ENCODE measurements at regions not wholly inside any gene's neighbourhood (a gene's known extent, or its start where the extent isn't known, plus 50 kb on each side); places are given as distances from the start of the nearest gene placed in this dataset.

DNA sequence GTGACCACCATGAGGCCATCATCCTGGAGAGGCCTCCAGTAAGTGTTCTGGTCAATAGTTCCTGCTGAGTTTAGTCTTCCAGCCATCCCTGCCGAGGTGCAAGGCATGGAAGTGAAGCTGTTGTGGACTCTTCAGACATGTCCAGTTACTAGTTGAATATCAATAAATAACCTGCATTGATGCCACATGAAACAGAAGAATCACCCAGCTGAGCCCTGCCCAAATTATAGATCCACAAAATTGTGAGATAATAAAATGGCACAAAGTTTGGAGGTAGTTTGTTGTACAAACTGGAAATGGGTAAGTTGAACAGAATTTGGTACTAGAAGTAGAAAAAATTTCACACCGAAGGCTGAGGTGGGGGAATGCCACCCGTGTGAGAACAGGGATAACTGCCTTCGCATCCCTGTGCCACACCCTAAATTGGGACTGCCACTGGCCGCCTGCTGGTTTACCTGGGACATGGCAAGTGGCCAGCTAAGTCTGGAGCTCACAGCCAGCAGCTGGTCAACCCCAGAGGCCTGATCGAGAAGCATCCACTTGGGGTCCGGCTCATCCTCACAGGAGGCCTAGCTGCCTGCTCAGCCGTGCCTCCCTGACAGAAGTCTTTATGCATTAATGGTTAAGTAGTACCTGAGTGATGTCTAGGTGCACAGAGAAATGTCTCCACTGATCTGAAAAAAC is 184.5 kb downstream of the SPRY1 start:
- no peaks in the 10 kb centered on the region for H3K27me3 ChIP-seq (ENCODE audit: control insufficient read depth in 2 of 2, insufficient read depth in 2 of 2, low read length in 2 of 2)
- H3K4me3 ChIP-seq (ENCODE audit: low read length in 2 of 2): no peak overlapping the region
- no peak overlapping the region for H3K9ac ChIP-seq (ENCODE audit: low read depth in 1 of 2, low read length in 2 of 2)
- no peak overlapping the region for H3K27ac ChIP-seq (ENCODE audit: low read depth in 2 of 2, low read length in 2 of 2)
- H3K36me3 ChIP-seq (ENCODE audit: control insufficient read depth in 2 of 2, insufficient read depth in 2 of 2, low read length in 2 of 2): no peaks in the 10 kb centered on the region
- H3K4me1 ChIP-seq (ENCODE audit: control insufficient read depth in 2 of 2, insufficient read depth in 2 of 2, low read length in 2 of 2): no peaks in the 10 kb centered on the region
- peaks cover 0 to 4% of the 10 kb centered on the region in 2 donors for H3K9me3 ChIP-seq (ENCODE audit: control insufficient read depth in 2 of 2, low read length in 2 of 2)

DNA sequence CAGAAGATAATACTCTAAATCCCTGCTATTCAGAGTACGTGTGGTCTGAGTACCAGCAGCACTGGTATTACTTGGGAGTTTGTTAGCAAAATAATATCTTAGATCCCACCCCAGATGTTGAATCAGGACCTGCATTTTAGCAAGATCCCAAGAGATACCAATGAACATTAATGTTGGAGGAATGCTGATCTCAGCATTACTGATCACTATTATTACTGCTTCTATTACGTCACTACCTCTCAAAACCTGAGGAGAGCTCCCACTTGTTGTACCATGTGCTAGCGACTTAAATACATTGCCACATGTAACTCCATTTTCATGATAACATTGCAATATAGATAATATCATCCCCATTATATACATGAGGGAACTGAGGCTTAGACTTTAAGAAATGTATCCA is 185.2 kb downstream of the SPRY1 start:
- H3K4me1 ChIP-seq (ENCODE audit: control insufficient read depth in 2 of 2, insufficient read depth in 2 of 2, low read length in 2 of 2): no peaks in the 10 kb centered on the region
- H3K9ac ChIP-seq (ENCODE audit: low read depth in 1 of 2, low read length in 2 of 2): no peak overlapping the region
- no peaks in the 10 kb centered on the region for H3K27me3 ChIP-seq (ENCODE audit: control insufficient read depth in 2 of 2, insufficient read depth in 2 of 2, low read length in 2 of 2)
- no peaks in the 10 kb centered on the region for H3K36me3 ChIP-seq (ENCODE audit: control insufficient read depth in 2 of 2, insufficient read depth in 2 of 2, low read length in 2 of 2)
- H3K4me3 ChIP-seq (ENCODE audit: low read length in 2 of 2): no peak overlapping the region
- H3K27ac ChIP-seq (ENCODE audit: low read depth in 2 of 2, low read length in 2 of 2): no peak overlapping the region
- H3K9me3 ChIP-seq (ENCODE audit: control insufficient read depth in 2 of 2, low read length in 2 of 2): peaks cover 0 to 4% of the 10 kb centered on the region in 2 donors

DNA sequence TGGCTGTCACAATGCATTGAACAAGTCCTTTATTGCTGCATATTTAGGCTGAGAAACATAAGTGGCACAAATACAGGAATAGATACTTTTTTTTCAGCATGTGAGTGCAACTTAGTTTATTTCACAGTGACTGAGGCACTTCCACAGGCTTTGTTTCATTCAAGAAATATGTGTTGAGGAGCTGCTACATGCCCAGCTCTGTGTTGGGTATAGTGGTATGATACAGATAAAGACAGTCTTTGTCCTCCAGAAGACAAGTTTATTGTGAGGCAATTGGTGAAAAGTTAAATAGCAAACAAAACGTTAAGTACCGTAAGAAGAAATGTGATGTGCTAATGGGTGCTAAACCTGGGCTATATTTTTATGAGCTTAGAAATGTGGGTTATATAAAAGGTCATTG is 186.4 kb downstream of the SPRY1 start:
- Histone ChIP-seq H3K9me3 (ENCODE audit: control insufficient read depth in 2 of 2, low read length in 2 of 2) (peaks cover 0 to 4% of the 10 kb centered on the region in 2 donors), H3K36me3 (ENCODE audit: control insufficient read depth in 2 of 2, insufficient read depth in 2 of 2, low read length in 2 of 2) (no peaks in the 10 kb centered on the region), H3K27ac (ENCODE audit: low read depth in 2 of 2, low read length in 2 of 2) (no peak overlapping the region), H3K9ac (ENCODE audit: low read depth in 1 of 2, low read length in 2 of 2) (no peak overlapping the region), H3K4me1 (ENCODE audit: control insufficient read depth in 2 of 2, insufficient read depth in 2 of 2, low read length in 2 of 2) (peaks cover 0 to 10% of the 10 kb centered on the region in 2 donors), H3K27me3 (ENCODE audit: control insufficient read depth in 2 of 2, insufficient read depth in 2 of 2, low read length in 2 of 2) (no peaks in the 10 kb centered on the region), H3K4me3 (ENCODE audit: low read length in 2 of 2) (no peak overlapping the region)

DNA sequence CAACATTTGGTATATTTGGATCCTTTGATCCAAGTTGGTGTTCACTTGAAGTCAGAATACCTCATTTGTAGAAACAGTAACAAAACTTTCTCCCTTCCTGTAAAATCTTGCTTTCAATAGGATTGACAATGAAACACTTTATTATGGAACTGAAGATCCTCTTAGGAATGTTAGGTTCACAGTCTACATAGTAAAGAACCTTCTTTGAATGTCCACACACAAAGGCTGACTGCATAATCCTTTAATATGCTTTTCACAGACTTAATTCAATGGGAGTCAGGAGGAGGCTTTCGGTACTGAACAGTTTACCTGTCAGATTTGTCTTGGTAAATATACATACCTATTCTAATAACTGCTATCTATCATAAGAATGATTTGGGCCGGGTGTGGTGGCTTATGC is 188.5 kb downstream of the SPRY1 start:
- Histone ChIP-seq H3K36me3 (ENCODE audit: control insufficient read depth in 2 of 2, insufficient read depth in 2 of 2, low read length in 2 of 2) (no peaks in the 10 kb centered on the region), H3K9ac (ENCODE audit: low read depth in 1 of 2, low read length in 2 of 2) (no peak overlapping the region), H3K27me3 (ENCODE audit: control insufficient read depth in 2 of 2, insufficient read depth in 2 of 2, low read length in 2 of 2) (no peaks in the 10 kb centered on the region), H3K9me3 (ENCODE audit: control insufficient read depth in 2 of 2, low read length in 2 of 2) (peaks cover 0 to 4% of the 10 kb centered on the region in 2 donors), H3K27ac (ENCODE audit: low read depth in 2 of 2, low read length in 2 of 2) (no peak overlapping the region), H3K4me1 (ENCODE audit: control insufficient read depth in 2 of 2, insufficient read depth in 2 of 2, low read length in 2 of 2) (peaks cover 7 to 22% of the 10 kb centered on the region in 2 donors), H3K4me3 (ENCODE audit: low read length in 2 of 2) (no peak overlapping the region)

DNA sequence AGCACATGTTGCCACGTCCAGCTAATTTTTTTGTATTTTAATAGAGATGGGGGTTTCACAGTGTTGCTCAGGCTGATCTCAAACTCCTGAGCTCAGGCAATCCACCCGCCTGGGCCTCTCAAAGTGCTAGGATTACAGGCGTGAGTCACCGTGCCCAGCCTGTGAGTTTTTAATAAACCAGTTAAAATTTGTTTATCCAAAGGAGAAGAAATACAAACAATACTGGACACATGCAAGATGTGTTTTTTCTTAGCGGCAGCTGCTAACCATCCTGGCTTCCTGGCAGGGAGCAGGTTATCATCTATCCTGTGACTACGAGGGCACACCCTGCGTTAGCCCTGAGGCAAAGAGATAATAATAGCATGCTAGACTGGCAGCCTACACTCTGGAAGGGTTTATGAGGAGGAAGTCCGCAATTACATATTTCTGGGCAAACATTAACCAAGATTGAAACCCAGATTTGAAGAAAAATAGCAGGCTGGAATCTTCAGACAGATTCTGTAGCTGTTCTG is 191.4 kb downstream of the SPRY1 start:
- no peaks in the 10 kb centered on the region for H3K9me3 ChIP-seq (ENCODE audit: control insufficient read depth in 2 of 2, low read length in 2 of 2)
- no peaks in the 10 kb centered on the region for H3K36me3 ChIP-seq (ENCODE audit: control insufficient read depth in 2 of 2, insufficient read depth in 2 of 2, low read length in 2 of 2)
- H3K4me1 ChIP-seq (ENCODE audit: control insufficient read depth in 2 of 2, insufficient read depth in 2 of 2, low read length in 2 of 2): peaks cover 7 to 22% of the 10 kb centered on the region in 2 donors
- H3K4me3 ChIP-seq (ENCODE audit: low read length in 2 of 2): peak overlapping the region; percentile 14 to 29
- H3K27me3 ChIP-seq (ENCODE audit: control insufficient read depth in 2 of 2, insufficient read depth in 2 of 2, low read length in 2 of 2): no peaks in the 10 kb centered on the region
- peak overlapping the region; percentile 80 to 90 for H3K27ac ChIP-seq (ENCODE audit: low read depth in 2 of 2, low read length in 2 of 2)
- peak overlapping the region in 1 of 2 donors; percentile 23 for H3K9ac ChIP-seq (ENCODE audit: low read depth in 1 of 2, low read length in 2 of 2)

DNA sequence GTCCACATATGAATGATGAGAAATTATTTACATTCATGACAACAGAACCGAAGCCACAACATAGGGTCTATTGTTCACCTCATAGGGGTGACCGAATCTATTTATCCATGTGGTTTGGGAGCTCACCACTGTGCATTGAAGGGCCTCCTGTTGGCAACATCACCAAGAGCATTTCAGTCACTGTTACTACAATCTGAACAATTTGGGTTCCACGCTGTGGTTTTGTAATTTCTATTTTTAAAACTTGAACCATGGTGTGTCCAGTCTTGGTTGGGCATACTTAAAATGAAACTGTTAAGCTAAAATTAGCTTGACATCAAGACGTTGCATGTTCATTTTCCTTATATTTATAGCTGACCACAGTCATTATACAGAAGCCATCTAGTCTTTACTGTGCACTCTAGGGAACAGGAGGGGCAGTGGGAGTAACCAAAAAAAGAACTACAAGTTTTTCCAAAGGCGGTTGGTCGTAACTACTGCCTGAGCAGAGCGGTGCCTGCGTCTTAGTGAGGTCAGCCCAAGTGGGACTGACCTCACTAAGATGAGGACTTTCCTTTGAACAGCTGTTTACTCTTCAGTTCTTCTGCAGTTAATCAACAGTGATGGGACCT is 192.1 kb downstream of the SPRY1 start:
- peak overlapping the region; percentile 14 to 29 for H3K4me3 ChIP-seq (ENCODE audit: low read length in 2 of 2)
- no peaks in the 10 kb centered on the region for H3K9me3 ChIP-seq (ENCODE audit: control insufficient read depth in 2 of 2, low read length in 2 of 2)
- peak overlapping the region in 1 of 2 donors; percentile 23 for H3K9ac ChIP-seq (ENCODE audit: low read depth in 1 of 2, low read length in 2 of 2)
- no peaks in the 10 kb centered on the region for H3K36me3 ChIP-seq (ENCODE audit: control insufficient read depth in 2 of 2, insufficient read depth in 2 of 2, low read length in 2 of 2)
- peak overlapping the region; percentile 80 to 90 for H3K27ac ChIP-seq (ENCODE audit: low read depth in 2 of 2, low read length in 2 of 2)
- no peaks in the 10 kb centered on the region for H3K27me3 ChIP-seq (ENCODE audit: control insufficient read depth in 2 of 2, insufficient read depth in 2 of 2, low read length in 2 of 2)
- H3K4me1 ChIP-seq (ENCODE audit: control insufficient read depth in 2 of 2, insufficient read depth in 2 of 2, low read length in 2 of 2): peaks cover 7 to 22% of the 10 kb centered on the region in 2 donors

DNA sequence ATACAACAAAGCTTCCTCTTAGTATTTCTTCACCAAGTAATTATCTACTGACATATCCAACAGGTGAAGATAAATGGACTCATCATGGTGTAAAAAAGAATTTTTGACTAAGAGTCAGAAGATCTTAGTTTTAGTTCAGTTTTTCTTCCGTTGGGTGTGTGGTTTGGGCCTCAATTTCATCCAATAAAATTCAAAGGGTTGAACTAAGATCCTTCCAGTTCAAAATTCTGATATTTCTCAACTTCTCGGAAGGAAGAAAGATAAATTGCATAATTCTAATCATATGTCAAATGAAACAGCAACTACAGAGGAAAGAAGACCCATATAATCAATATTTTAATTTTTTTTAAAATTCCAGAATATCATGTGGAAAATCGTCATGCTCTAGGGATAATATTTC is 192.7 kb downstream of the SPRY1 start:
- Histone ChIP-seq H3K36me3 (ENCODE audit: control insufficient read depth in 2 of 2, insufficient read depth in 2 of 2, low read length in 2 of 2) (no peaks in the 10 kb centered on the region), H3K27ac (ENCODE audit: low read depth in 2 of 2, low read length in 2 of 2) (peak overlapping the region; percentile 80 to 90), H3K9me3 (ENCODE audit: control insufficient read depth in 2 of 2, low read length in 2 of 2) (no peaks in the 10 kb centered on the region), H3K4me3 (ENCODE audit: low read length in 2 of 2) (no peak overlapping the region), H3K27me3 (ENCODE audit: control insufficient read depth in 2 of 2, insufficient read depth in 2 of 2, low read length in 2 of 2) (no peaks in the 10 kb centered on the region), H3K9ac (ENCODE audit: low read depth in 1 of 2, low read length in 2 of 2) (no peak overlapping the region), H3K4me1 (ENCODE audit: control insufficient read depth in 2 of 2, insufficient read depth in 2 of 2, low read length in 2 of 2) (peaks cover 7 to 22% of the 10 kb centered on the region in 2 donors)

DNA sequence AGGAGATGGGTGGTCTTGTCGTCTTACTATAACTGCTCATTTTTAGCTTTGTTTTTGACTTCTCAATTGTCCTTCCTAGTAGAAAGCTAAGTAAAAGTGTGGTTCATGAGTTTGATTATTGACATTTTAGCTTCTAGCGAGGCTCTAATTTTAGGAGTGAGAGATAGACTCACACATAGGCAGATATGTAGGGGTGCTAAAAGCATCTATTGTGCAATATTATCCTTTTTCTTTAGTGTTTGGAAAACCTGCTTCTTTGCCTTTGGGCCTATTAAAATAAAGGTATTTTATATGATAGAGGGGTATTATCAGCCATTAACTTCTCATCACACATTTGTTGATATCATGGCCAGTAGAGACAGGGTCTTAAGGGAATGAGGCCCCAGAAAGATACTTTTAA is 195.3 kb downstream of the SPRY1 start:
- no peak overlapping the region for H3K4me3 ChIP-seq (ENCODE audit: low read length in 2 of 2)
- no peak overlapping the region for H3K27ac ChIP-seq (ENCODE audit: low read depth in 2 of 2, low read length in 2 of 2)

DNA sequence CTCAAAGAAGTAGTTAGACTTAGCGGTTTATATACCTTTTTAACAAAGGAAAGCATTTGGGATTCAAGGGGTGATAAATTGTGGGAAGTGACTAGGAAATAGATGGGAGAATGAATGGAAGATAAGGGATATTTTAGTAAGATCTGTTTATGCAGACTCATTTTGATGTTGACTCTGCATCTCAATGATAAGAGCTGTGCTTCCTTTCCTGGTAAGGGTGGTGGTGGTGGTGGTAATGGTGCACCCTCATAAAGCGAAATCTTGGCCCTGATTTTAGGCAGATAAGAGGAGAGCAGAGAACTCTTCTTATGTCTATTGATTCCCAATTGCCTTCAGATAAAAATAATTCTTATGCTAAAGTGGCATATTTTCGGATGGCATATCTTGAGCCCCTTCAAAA is 197.1 kb downstream of the SPRY1 start:
- Histone ChIP-seq H3K4me1 (ENCODE audit: control insufficient read depth in 2 of 2, insufficient read depth in 2 of 2, low read length in 2 of 2) (peaks cover 4 to 9% of the 10 kb centered on the region in 2 donors), H3K27ac (ENCODE audit: low read depth in 2 of 2, low read length in 2 of 2) (no peak overlapping the region), H3K9ac (ENCODE audit: low read depth in 1 of 2, low read length in 2 of 2) (no peak overlapping the region), H3K9me3 (ENCODE audit: control insufficient read depth in 2 of 2, low read length in 2 of 2) (no peaks in the 10 kb centered on the region), H3K4me3 (ENCODE audit: low read length in 2 of 2) (no peak overlapping the region), H3K27me3 (ENCODE audit: control insufficient read depth in 2 of 2, insufficient read depth in 2 of 2, low read length in 2 of 2) (no peaks in the 10 kb centered on the region), H3K36me3 (ENCODE audit: control insufficient read depth in 2 of 2, insufficient read depth in 2 of 2, low read length in 2 of 2) (no peaks in the 10 kb centered on the region)

More for the DNA sequence above, 195.3 kb downstream of the SPRY1 start:
- Histone ChIP-seq H3K36me3 (ENCODE audit: control insufficient read depth in 2 of 2, insufficient read depth in 2 of 2, low read length in 2 of 2) (no peaks in the 10 kb centered on the region), H3K27me3 (ENCODE audit: control insufficient read depth in 2 of 2, insufficient read depth in 2 of 2, low read length in 2 of 2) (no peaks in the 10 kb centered on the region), H3K9me3 (ENCODE audit: control insufficient read depth in 2 of 2, low read length in 2 of 2) (no peaks in the 10 kb centered on the region), H3K4me1 (ENCODE audit: control insufficient read depth in 2 of 2, insufficient read depth in 2 of 2, low read length in 2 of 2) (peaks cover 7 to 22% of the 10 kb centered on the region in 2 donors), H3K9ac (ENCODE audit: low read depth in 1 of 2, low read length in 2 of 2) (no peak overlapping the region)

DNA sequence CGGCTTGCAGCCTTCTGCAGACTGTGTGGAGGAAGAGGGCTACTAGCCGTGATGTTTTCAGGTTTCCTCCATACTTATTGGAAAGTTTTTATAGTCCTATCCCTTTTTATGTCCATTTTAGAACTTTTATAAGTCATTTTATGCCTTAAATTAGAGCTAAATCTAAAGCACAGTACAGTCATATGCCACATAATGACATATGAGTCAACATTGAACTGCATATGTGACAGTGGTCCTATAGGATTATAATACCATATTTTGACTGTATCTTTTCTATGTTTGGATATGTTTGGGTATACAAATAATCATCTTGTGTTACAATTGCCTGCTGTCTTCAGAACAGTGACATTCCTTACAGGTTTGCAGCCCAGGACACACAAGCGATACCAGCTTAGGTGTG is 200.2 kb downstream of the SPRY1 start:
- no peaks in the 10 kb centered on the region for H3K36me3 ChIP-seq (ENCODE audit: control insufficient read depth in 2 of 2, insufficient read depth in 2 of 2, low read length in 2 of 2)
- peaks cover 14 to 30% of the 10 kb centered on the region in 2 donors for H3K4me1 ChIP-seq (ENCODE audit: control insufficient read depth in 2 of 2, insufficient read depth in 2 of 2, low read length in 2 of 2)
- H3K9ac ChIP-seq (ENCODE audit: low read depth in 1 of 2, low read length in 2 of 2): no peak overlapping the region
- no peaks in the 10 kb centered on the region for H3K27me3 ChIP-seq (ENCODE audit: control insufficient read depth in 2 of 2, insufficient read depth in 2 of 2, low read length in 2 of 2)
- no peaks in the 10 kb centered on the region for H3K9me3 ChIP-seq (ENCODE audit: control insufficient read depth in 2 of 2, low read length in 2 of 2)
- H3K27ac ChIP-seq (ENCODE audit: low read depth in 2 of 2, low read length in 2 of 2): no peak overlapping the region
- no peak overlapping the region for H3K4me3 ChIP-seq (ENCODE audit: low read length in 2 of 2)
